Smooth muscle cell (in vitro differentiated cells): ENCODE measurements at regions not wholly inside any gene's neighbourhood (a gene's known extent, or its start where the extent isn't known, plus 50 kb on each side); places are given as distances from the start of the nearest gene placed in this dataset.

Experiments used
- DNase-seq: peaks from one replicate; lab custom pipeline; 2025; ENCODE audit not compliant: unreplicated experiment; lab: John Stamatoyannopoulos, UW
- H2AFZ ChIP-seq: fragments of 200-600 bp; sonication (generic); 2 replicates; pipeline ENCODE4 v1.6.0; 2016; ENCODE audit warnings: antibody characterized with exemption, low read depth, mild to moderate bottlenecking
- H3F3A ChIP-seq: fragments of 200-600 bp; sonication (generic); 2 replicates; pipeline ENCODE4 v1.6.0; 2017; ENCODE audit warnings: antibody characterized with exemption, low read depth
- H3K27ac ChIP-seq: fragments of 200-600 bp; sonication (generic); 2 replicates; pipeline ENCODE4 v1.5.1; 2016; ENCODE audit warnings: low read depth, mild to moderate bottlenecking
- H3K27me3 ChIP-seq: fragments of 200-600 bp; sonication (generic); 2 replicates; pipeline ENCODE4 v1.6.1; 2016; ENCODE audit warnings: low read depth, mild to moderate bottlenecking
- H3K36me3 ChIP-seq: fragments of 200-600 bp; sonication (generic); 2 replicates; pipeline ENCODE4 v1.5.1; 2016; ENCODE audit warnings: low read depth
- H3K4me1 ChIP-seq: fragments of 200-600 bp; sonication (generic); 2 replicates; pipeline ENCODE4 v1.5.1; 2016; ENCODE audit warnings: low read depth
- H3K4me2 ChIP-seq: fragments of 200-600 bp; sonication (generic); 2 replicates; pipeline ENCODE4 v1.6.0; 2016; ENCODE audit warnings: mild to moderate bottlenecking
- H3K4me3 ChIP-seq: fragments of 200-600 bp; sonication (generic); 2 replicates; pipeline ENCODE4 v1.5.1; 2016; ENCODE audit warnings: mild to moderate bottlenecking
- H3K79me2 ChIP-seq: fragments of 200-600 bp; sonication (generic); 2 replicates; pipeline ENCODE4 v1.6.0; 2016; ENCODE audit warnings: low read depth, mild to moderate bottlenecking
- H3K9ac ChIP-seq: fragments of 200-600 bp; sonication (generic); 2 replicates; pipeline ENCODE4 v1.6.0; 2016; ENCODE audit warnings: low read depth
- H3K9me3 ChIP-seq: fragments of 200-600 bp; sonication (generic); replicated peaks from 2 replicates; pipeline ENCODE4 v1.5.1; 2016; ENCODE audit warnings: low read depth
- H4K20me1 ChIP-seq: fragments of 200-600 bp; sonication (generic); 2 replicates; pipeline ENCODE4 v1.6.0; 2016; ENCODE audit warnings: low read depth
- CTCF ChIP-seq: fragments of 200-600 bp; sonication (generic); IDR thresholded peaks from 2 replicates; pipeline ENCODE4 v1.5.1; 2017; ENCODE audit warnings: borderline replicate concordance, mild to moderate bottlenecking, antibody characterized with exemption; ENCODE audit not compliant: insufficient read depth, poor library complexity, severe bottlenecking
- WGBS: methylation state at CpG from one replicate; pipeline ENCODE4 v1.1.7; 2016; ENCODE audit warnings: low lambda C conversion rate; 5-methylcytosine and 5-hydroxymethylcytosine counted together

- Histone ChIP-seq H2AFZ (peak overlapping the region; percentile 36), H3K36me3 (no peaks in the 10 kb centered on the region), H4K20me1 (no peaks in the 10 kb centered on the region), H3K4me2 (no peak overlapping the region), H3K4me1 (peaks cover 6% of the 10 kb centered on the region), H3K79me2 (no peaks in the 10 kb centered on the region), H3K9ac (no peak overlapping the region), H3K9me3 (no peaks in the 10 kb centered on the region), H3K27ac (no peak overlapping the region), H3K4me3 (no peak overlapping the region), H3F3A (no peaks in the 10 kb centered on the region), H3K27me3 (no peaks in the 10 kb centered on the region)
- DNase-seq: no peak
- whole genome bisulfite sequencing: 35% methylated on average over 9 of the region's 9 CpGs
- TF ChIP-seq CTCF: no peak
Measured at GRCh38 chr20:51262240-51262639, 239.3 kb upstream of the KCNG1 start.

GRCh38 chr20:51259455-51259854 is 236.5 kb upstream of the KCNG1 start:
- WGBS: 73% methylated on average over 4 of the region's 4 CpGs
- no peaks in the 10 kb centered on the region for H3F3A ChIP-seq
- DNase-seq: no peak
- H3K9ac ChIP-seq: no peak overlapping the region
- H3K4me1 ChIP-seq: peaks cover 6% of the 10 kb centered on the region
- no peak for TF ChIP-seq CTCF
- H3K4me3 ChIP-seq: no peak overlapping the region
- H3K9me3 ChIP-seq: no peaks in the 10 kb centered on the region
- H3K27ac ChIP-seq: peak overlapping the region; percentile 58
- H3K36me3 ChIP-seq: no peaks in the 10 kb centered on the region
- H2AFZ ChIP-seq: no peak overlapping the region
- H4K20me1 ChIP-seq: no peaks in the 10 kb centered on the region
- no peaks in the 10 kb centered on the region for H3K27me3 ChIP-seq
- no peak overlapping the region for H3K4me2 ChIP-seq
- H3K79me2 ChIP-seq: no peaks in the 10 kb centered on the region

GRCh38 chr20:51258582-51259165 is 235.8 kb upstream of the KCNG1 start:
- DNase-seq: no peak
- no peak for TF ChIP-seq CTCF
- no peaks in the 10 kb centered on the region for H4K20me1 ChIP-seq
- H2AFZ ChIP-seq: no peak overlapping the region
- no peaks in the 10 kb centered on the region for H3K27me3 ChIP-seq
- no peaks in the 10 kb centered on the region for H3K9me3 ChIP-seq
- H3K4me2 ChIP-seq: no peak overlapping the region
- H3K9ac ChIP-seq: peak overlapping the region; percentile 2
- 60% methylated on average over 3 of the region's 3 CpGs for WGBS
- no peaks in the 10 kb centered on the region for H3K36me3 ChIP-seq
- H3K27ac ChIP-seq: peak overlapping the region; percentile 58
- no peaks in the 10 kb centered on the region for H3F3A ChIP-seq
- no peak overlapping the region for H3K4me3 ChIP-seq
- peaks cover 6% of the 10 kb centered on the region for H3K4me1 ChIP-seq
- H3K79me2 ChIP-seq: no peaks in the 10 kb centered on the region

- Histone ChIP-seq H3F3A (no peaks in the 10 kb centered on the region), H3K79me2 (no peaks in the 10 kb centered on the region), H3K9me3 (no peaks in the 10 kb centered on the region), H3K9ac (no peak overlapping the region), H3K4me1 (peaks cover under 1% of the 10 kb centered on the region), H4K20me1 (no peaks in the 10 kb centered on the region), H3K4me3 (no peak overlapping the region), H3K27me3 (no peaks in the 10 kb centered on the region), H3K27ac (no peak overlapping the region), H2AFZ (no peak overlapping the region), H3K4me2 (no peak overlapping the region), H3K36me3 (no peaks in the 10 kb centered on the region)
- TF ChIP-seq CTCF: no peak
- DNase-seq: no peak
- WGBS: 89% methylated on average over 3 of the region's 3 CpGs
Measured at GRCh38 chr20:51255417-51255816, 232.5 kb upstream of the KCNG1 start.
